Mesothelial cell of epicardium (in vitro differentiated cells): ENCODE measurements at regions not wholly inside any gene's neighbourhood (a gene's known extent, or its start where the extent isn't known, plus 50 kb on each side); places are given as distances from the start of the nearest gene placed in this dataset.

Source experiments
- DNase-seq, 2 experiments: peaks; one replicate each; pipeline ENCODE4 v3.0.0; 2021; ENCODE audit warnings: low spot score in 2 of 2; ENCODE audit not compliant: unreplicated experiment in 2 of 2
- H3K27ac Mint-ChIP-seq: 2 replicates; pipeline ENCODE4 v1.8.0; 2021; ENCODE audit warnings: mixed read lengths
- H3K27me3 Mint-ChIP-seq: 2 replicates; pipeline ENCODE4 v1.8.0; 2021; ENCODE audit warnings: low read depth, mixed read lengths
- H3K36me3 Mint-ChIP-seq: 2 replicates; pipeline ENCODE4 v1.8.0; 2021; ENCODE audit warnings: mixed read lengths
- H3K4me1 Mint-ChIP-seq: 2 replicates; pipeline ENCODE4 v1.8.0; 2021; ENCODE audit warnings: mixed read lengths
- H3K4me3 Mint-ChIP-seq: 2 replicates; pipeline ENCODE4 v1.8.0; 2021; ENCODE audit warnings: mild to moderate bottlenecking, moderate library complexity, mixed read lengths
- H3K9me3 Mint-ChIP-seq: 2 replicates; pipeline ENCODE4 v1.8.0; 2021; ENCODE audit warnings: mixed read lengths
- TF ChIP-seq, protein P1 (sequence below): fragments of 200-600 bp; sonication (generic); IDR thresholded peaks from one replicate; pipeline ENCODE4 v1.5.0; 2021; ENCODE audit warnings: antibody characterized with exemption; ENCODE audit not compliant: unreplicated experiment

DNA sequence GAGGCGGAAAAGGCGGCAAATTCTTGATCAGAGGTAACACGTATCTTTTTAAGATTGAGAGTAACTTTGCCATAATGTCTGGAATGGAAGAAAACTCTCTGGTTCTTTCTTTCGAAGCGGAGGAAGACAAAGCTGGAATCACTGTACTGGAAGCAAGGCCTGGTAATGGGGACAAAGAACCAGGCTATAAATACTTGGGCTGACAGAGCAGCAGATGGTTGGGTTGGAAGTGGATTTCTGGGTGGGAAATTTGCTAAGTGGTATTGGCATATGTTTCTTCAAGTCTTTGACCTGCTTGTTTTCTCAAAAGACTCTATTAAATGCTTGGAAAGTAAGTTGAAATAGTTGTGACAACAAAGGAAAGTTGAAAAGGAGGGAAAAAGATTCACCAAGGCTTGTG, 87.3 kb upstream of the SFMBT2 start:
- DNase-seq: no peak
- Mint-ChIP-seq H3K4me1 (peaks cover 2% of the 10 kb centered on the region), H3K27me3 (peaks cover 10% of the 10 kb centered on the region), H3K36me3 (no peaks in the 10 kb centered on the region), H3K9me3 (peaks cover 3% of the 10 kb centered on the region), H3K4me3 (no peak overlapping the region), H3K27ac (no peak overlapping the region)
- TF ChIP-seq, protein P1, sequence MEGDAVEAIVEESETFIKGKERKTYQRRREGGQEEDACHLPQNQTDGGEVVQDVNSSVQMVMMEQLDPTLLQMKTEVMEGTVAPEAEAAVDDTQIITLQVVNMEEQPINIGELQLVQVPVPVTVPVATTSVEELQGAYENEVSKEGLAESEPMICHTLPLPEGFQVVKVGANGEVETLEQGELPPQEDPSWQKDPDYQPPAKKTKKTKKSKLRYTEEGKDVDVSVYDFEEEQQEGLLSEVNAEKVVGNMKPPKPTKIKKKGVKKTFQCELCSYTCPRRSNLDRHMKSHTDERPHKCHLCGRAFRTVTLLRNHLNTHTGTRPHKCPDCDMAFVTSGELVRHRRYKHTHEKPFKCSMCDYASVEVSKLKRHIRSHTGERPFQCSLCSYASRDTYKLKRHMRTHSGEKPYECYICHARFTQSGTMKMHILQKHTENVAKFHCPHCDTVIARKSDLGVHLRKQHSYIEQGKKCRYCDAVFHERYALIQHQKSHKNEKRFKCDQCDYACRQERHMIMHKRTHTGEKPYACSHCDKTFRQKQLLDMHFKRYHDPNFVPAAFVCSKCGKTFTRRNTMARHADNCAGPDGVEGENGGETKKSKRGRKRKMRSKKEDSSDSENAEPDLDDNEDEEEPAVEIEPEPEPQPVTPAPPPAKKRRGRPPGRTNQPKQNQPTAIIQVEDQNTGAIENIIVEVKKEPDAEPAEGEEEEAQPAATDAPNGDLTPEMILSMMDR: no peak

GRCh38 chr10:7493996-7494395, 83.2 kb upstream of the SFMBT2 start:
- DNase-seq: no peak
- Mint-ChIP-seq H3K4me1 (peaks cover 8% of the 10 kb centered on the region), H3K27ac (no peak overlapping the region), H3K4me3 (no peak overlapping the region), H3K36me3 (no peaks in the 10 kb centered on the region), H3K9me3 (peaks cover 10% of the 10 kb centered on the region), H3K27me3 (peaks cover 6% of the 10 kb centered on the region)
- TF ChIP-seq, protein P1: no peak

GRCh38 chr10:7492660-7493046, 81.8 kb upstream of the SFMBT2 start:
- DNase-seq: no peak
- TF ChIP-seq, protein P1: no peak
- H3K27ac Mint-ChIP-seq: no peak overlapping the region
- H3K4me1 Mint-ChIP-seq: peaks cover 17% of the 10 kb centered on the region
- no peaks in the 10 kb centered on the region for H3K36me3 Mint-ChIP-seq
- peaks cover 10% of the 10 kb centered on the region for H3K9me3 Mint-ChIP-seq
- H3K27me3 Mint-ChIP-seq: peaks cover 6% of the 10 kb centered on the region
- no peak overlapping the region for H3K4me3 Mint-ChIP-seq

DNA sequence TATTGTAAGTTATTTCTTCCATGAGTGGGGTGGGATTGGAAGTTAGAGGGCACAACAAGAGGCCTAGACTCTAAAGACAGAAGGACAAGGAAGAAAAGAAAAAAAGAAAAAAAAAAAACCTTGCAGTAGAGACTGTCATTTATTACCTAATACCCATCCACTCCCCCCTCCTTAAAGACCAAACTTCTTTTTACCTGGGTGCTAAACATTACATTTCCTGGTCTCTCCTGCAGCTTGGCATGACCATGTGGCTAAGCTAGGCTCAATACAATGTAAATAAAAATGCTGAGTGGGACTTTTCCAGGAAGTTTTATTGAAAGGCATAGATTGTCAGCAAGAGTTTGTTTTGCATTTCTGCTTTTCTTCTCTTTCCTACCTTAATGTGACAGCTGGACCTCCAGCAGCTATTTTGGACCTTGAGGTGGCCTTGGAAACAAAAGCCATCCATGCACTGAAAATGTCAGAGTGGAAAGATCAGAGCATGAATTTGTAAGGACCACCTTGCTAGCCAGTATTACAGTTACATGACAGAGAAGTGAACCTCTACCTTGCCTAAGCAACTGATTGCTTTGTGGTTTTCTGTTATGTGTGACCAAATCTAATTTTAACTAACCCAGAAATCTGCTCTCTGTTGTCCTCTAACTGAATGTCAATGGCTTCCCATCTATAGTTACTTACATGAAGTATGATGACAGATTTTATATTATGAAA, 81.3 kb upstream of the SFMBT2 start:
- H3K4me1 Mint-ChIP-seq: peaks cover 17% of the 10 kb centered on the region
- no peak overlapping the region for H3K27ac Mint-ChIP-seq
- TF ChIP-seq, protein P1: no peak
- no peaks in the 10 kb centered on the region for H3K36me3 Mint-ChIP-seq
- DNase-seq: no peak
- H3K4me3 Mint-ChIP-seq: no peak overlapping the region
- H3K27me3 Mint-ChIP-seq: peaks cover 10% of the 10 kb centered on the region
- H3K9me3 Mint-ChIP-seq: peaks cover 14% of the 10 kb centered on the region

DNA sequence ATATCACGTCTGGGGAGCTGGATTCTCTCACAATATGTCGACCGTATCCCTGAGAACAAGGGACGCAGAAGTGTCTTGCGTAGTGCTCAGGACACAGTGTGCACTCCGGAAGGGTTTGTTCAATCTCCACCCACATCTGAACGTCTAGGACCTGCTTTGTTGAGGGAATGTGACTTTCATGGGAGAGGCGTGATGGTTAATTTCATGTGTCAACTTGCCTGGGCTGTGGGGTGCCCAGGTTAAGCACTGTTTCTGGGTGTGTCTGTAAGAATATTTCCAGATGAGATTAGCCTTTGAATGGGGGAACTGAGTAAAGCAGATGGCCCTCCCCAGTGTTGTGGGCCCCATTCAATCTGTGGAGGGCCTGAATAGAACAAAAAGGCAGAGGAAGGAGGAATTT, 80.4 kb upstream of the SFMBT2 start:
- TF ChIP-seq, protein P1: no peak
- H3K4me1 Mint-ChIP-seq: peaks cover 17% of the 10 kb centered on the region
- H3K36me3 Mint-ChIP-seq: no peaks in the 10 kb centered on the region
- H3K27ac Mint-ChIP-seq: no peak overlapping the region
- H3K9me3 Mint-ChIP-seq: peaks cover 14% of the 10 kb centered on the region
- H3K4me3 Mint-ChIP-seq: no peak overlapping the region
- peaks cover 12% of the 10 kb centered on the region for H3K27me3 Mint-ChIP-seq
- no peak for DNase-seq
